ENCODE measurements at regions not wholly inside any gene's neighbourhood (a gene's known extent, or its start where the extent isn't known, plus 50 kb on each side); places are given as distances from the start of the nearest gene placed in this dataset.

DNA sequence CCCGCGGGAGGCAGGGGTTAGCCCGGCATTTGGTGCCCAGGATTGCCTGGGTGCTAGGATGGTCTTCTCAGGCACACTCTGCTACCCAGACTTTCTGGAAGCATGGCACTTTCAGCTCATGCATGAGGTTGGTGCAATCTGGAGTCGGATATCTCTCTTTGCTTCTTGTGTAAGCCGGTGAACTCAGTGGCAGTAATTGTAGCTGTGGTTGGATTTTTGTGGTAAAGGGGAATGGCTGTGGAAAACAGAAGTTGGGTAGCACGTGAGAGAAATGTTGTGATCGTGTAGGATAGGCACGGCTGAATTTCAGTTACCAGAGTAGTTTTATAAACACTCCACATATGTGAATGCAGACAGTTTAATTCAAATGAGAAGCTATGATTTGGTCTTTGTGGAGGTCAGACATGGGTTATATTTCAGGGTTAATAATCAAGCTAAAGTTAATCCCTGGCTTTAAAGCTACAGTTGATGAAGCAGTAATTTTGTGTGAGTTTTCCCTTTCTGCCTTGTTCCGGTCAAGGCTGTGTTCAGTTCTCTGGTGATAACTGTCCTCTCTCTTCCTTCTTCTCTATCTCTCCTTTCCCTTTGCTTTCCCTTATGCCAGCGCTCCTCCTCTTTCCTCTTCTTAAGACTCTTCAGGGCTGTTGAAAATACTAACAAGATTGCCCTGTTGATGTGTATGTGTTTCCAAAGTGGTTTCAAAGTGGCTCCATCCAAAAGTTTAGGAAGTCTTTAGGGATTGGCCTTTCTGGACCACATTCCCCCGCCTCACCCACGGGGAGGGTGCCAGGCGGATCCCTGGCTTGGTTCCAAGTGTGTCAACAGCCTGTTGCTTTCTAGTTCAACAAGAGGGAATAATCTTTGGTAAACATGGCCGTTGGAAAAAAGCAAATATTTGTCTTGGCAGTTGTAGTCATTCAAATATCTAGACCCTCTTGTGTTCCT, 404.6 kb upstream of the C2CD4B start:
- TF ChIP-seq CTCF (conservative IDR thresholded peaks at IDR 0.05; ENCODE audit: low read depth, low read length), result no peak
- TF ChIP-seq EZH2 (IDR thresholded peaks at IDR 0.05; ENCODE audit: borderline replicate concordance, low read depth, low read length, poor library complexity, severe bottlenecking), result no peak

Data from A673 (cell line).